Smooth muscle cell (in vitro differentiated cells): ENCODE measurements at regions not wholly inside any gene's neighbourhood (a gene's known extent, or its start where the extent isn't known, plus 50 kb on each side); places are given as distances from the start of the nearest gene placed in this dataset.

Experiments used
- DNase-seq: peaks from one replicate; lab custom pipeline; 2025; ENCODE audit not compliant: unreplicated experiment; lab: John Stamatoyannopoulos, UW
- H2AFZ ChIP-seq: fragments of 200-600 bp; sonication (generic); 2 replicates; pipeline ENCODE4 v1.6.0; 2016; ENCODE audit warnings: antibody characterized with exemption, low read depth, mild to moderate bottlenecking
- H3F3A ChIP-seq: fragments of 200-600 bp; sonication (generic); 2 replicates; pipeline ENCODE4 v1.6.0; 2017; ENCODE audit warnings: antibody characterized with exemption, low read depth
- H3K27ac ChIP-seq: fragments of 200-600 bp; sonication (generic); 2 replicates; pipeline ENCODE4 v1.5.1; 2016; ENCODE audit warnings: low read depth, mild to moderate bottlenecking
- H3K27me3 ChIP-seq: fragments of 200-600 bp; sonication (generic); 2 replicates; pipeline ENCODE4 v1.6.1; 2016; ENCODE audit warnings: low read depth, mild to moderate bottlenecking
- H3K36me3 ChIP-seq: fragments of 200-600 bp; sonication (generic); 2 replicates; pipeline ENCODE4 v1.5.1; 2016; ENCODE audit warnings: low read depth
- H3K4me1 ChIP-seq: fragments of 200-600 bp; sonication (generic); 2 replicates; pipeline ENCODE4 v1.5.1; 2016; ENCODE audit warnings: low read depth
- H3K4me2 ChIP-seq: fragments of 200-600 bp; sonication (generic); 2 replicates; pipeline ENCODE4 v1.6.0; 2016; ENCODE audit warnings: mild to moderate bottlenecking
- H3K4me3 ChIP-seq: fragments of 200-600 bp; sonication (generic); 2 replicates; pipeline ENCODE4 v1.5.1; 2016; ENCODE audit warnings: mild to moderate bottlenecking
- H3K79me2 ChIP-seq: fragments of 200-600 bp; sonication (generic); 2 replicates; pipeline ENCODE4 v1.6.0; 2016; ENCODE audit warnings: low read depth, mild to moderate bottlenecking
- H3K9ac ChIP-seq: fragments of 200-600 bp; sonication (generic); 2 replicates; pipeline ENCODE4 v1.6.0; 2016; ENCODE audit warnings: low read depth
- H3K9me3 ChIP-seq: fragments of 200-600 bp; sonication (generic); replicated peaks from 2 replicates; pipeline ENCODE4 v1.5.1; 2016; ENCODE audit warnings: low read depth
- H4K20me1 ChIP-seq: fragments of 200-600 bp; sonication (generic); 2 replicates; pipeline ENCODE4 v1.6.0; 2016; ENCODE audit warnings: low read depth
- CTCF ChIP-seq: fragments of 200-600 bp; sonication (generic); IDR thresholded peaks from 2 replicates; pipeline ENCODE4 v1.5.1; 2017; ENCODE audit warnings: borderline replicate concordance, mild to moderate bottlenecking, antibody characterized with exemption; ENCODE audit not compliant: insufficient read depth, poor library complexity, severe bottlenecking
- WGBS: methylation state at CpG from one replicate; pipeline ENCODE4 v1.1.7; 2016; ENCODE audit warnings: low lambda C conversion rate; 5-methylcytosine and 5-hydroxymethylcytosine counted together

DNA sequence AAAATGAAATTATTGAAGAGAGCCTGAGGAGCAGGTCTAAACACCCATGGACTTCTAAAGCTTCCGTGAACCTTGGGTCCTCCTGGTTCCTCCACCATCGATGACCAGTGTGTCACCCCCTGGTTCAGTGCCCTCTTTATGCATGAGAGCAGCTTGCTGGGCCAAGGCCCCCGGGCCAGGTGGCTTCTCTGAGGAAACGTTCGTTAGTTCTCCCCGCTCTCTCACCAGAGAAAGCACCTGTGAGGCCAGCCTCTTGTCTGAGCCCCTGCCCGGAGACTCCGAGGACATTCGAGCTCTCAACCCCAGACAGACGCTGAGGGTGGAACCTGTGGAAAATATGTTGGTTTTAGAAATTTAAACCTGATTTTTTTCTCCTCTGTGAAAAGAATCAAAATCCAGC is 92.4 kb downstream of the GLI2 start:
- Histone ChIP-seq H3K4me2 (no peak overlapping the region), H3F3A (no peaks in the 10 kb centered on the region), H3K9me3 (no peaks in the 10 kb centered on the region), H4K20me1 (peaks cover 94% of the 10 kb centered on the region), H3K4me3 (no peak overlapping the region), H2AFZ (no peak overlapping the region), H3K9ac (no peak overlapping the region), H3K27me3 (no peaks in the 10 kb centered on the region), H3K79me2 (peaks cover 62% of the 10 kb centered on the region), H3K4me1 (peaks cover 6% of the 10 kb centered on the region), H3K27ac (no peak overlapping the region), H3K36me3 (no peaks in the 10 kb centered on the region)
- TF ChIP-seq CTCF: no peak
- WGBS: 95% methylated on average over 10 of the region's 10 CpGs
- no peak for DNase-seq

- H3K27ac ChIP-seq: no peak overlapping the region
- no peak for TF ChIP-seq CTCF
- H3K9ac ChIP-seq: no peak overlapping the region
- no peak overlapping the region for H3K4me3 ChIP-seq
- no peaks in the 10 kb centered on the region for H3F3A ChIP-seq
- peaks cover 96% of the 10 kb centered on the region for H4K20me1 ChIP-seq
- H3K4me2 ChIP-seq: no peak overlapping the region
- H3K36me3 ChIP-seq: no peaks in the 10 kb centered on the region
- no peak for DNase-seq
- H3K9me3 ChIP-seq: no peaks in the 10 kb centered on the region
- WGBS: 94% methylated on average over 14 of the region's 14 CpGs
- no peak overlapping the region for H2AFZ ChIP-seq
- no peaks in the 10 kb centered on the region for H3K27me3 ChIP-seq
- peaks cover 58% of the 10 kb centered on the region for H3K79me2 ChIP-seq
- H3K4me1 ChIP-seq: peaks cover 6% of the 10 kb centered on the region
Observed at GRCh38 chr2:120828829-120829632, 93.4 kb downstream of the GLI2 start.

- Histone ChIP-seq H3K9ac (no peak overlapping the region), H3K4me2 (no peak overlapping the region), H3K27me3 (no peaks in the 10 kb centered on the region), H3K9me3 (no peaks in the 10 kb centered on the region), H3F3A (no peaks in the 10 kb centered on the region), H3K4me3 (no peak overlapping the region), H4K20me1 (peaks cover 96% of the 10 kb centered on the region), H3K36me3 (no peaks in the 10 kb centered on the region), H3K4me1 (peaks cover 6% of the 10 kb centered on the region), H3K79me2 (peaks cover 64% of the 10 kb centered on the region), H3K27ac (no peak overlapping the region), H2AFZ (no peak overlapping the region)
- no peak for DNase-seq
- TF ChIP-seq CTCF: no peak
- WGBS: 97% methylated on average over 6 of the region's 6 CpGs
Observed at GRCh38 chr2:120829633-120830025, 94.0 kb downstream of the GLI2 start.
